Uterus (tissue), 2 donors: ENCODE measurements at regions not wholly inside any gene's neighbourhood (a gene's known extent, or its start where the extent isn't known, plus 50 kb on each side); places are given as distances from the start of the nearest gene placed in this dataset.

ENCODE experiments used
- CTCF ChIP-seq, 4 experiments: fragments of 200-600 bp in 2 of 4; fragments of 450-650 bp in 2 of 4; sonication (generic) in 2 of 4; IDR thresholded peaks; one replicate each; pipeline ENCODE4 v1.5.1; 2016 to 2019; ENCODE audit warnings: antibody characterized with exemption in 4 of 4, mild to moderate bottlenecking in 2 of 4, moderate library complexity in 1 of 4
- POLR2A ChIP-seq, 2 donors: fragments of 450-650 bp; IDR thresholded peaks; one replicate each; pipeline ENCODE4 v1.6.1; 2016; ENCODE audit warnings: antibody characterized with exemption in 2 of 2, mild to moderate bottlenecking in 1 of 2, moderate library complexity in 1 of 2

DNA sequence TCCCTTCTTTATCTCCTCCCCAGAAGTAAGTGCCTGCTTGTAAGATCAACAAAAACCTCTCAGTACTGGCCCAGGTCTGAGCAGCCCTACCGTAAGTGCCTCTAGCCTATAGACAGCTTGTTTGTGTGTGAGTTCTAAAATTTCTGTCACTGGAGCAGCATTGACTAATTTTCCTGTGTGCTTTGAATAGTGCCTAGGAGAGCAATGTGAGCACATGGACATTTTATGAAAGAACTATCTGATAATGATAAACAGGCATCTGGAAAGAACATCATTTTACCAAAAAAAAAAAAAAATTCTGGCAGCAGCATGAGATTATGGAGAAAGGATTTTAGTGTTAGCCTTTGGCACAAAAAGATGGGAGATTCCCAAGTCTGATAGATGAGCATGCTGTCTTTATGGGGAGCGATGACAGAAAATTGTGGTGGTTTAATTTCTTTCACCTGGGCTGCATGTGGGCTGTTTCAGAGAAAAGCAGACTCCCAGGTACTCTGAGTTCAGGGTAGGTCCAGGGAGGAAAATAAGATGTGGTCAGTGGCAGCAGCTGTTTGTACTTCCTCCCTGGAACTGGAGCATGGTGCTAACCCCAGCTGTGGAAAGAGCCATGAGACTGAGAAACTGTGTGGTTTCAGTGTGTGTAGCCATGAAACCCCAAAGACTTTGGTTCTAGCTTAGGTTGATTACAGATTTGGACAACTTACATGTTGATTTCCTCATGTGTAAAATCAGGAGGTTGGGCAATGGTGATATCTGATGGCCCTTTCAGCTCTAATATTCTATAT, 419.9 kb downstream of the NTRK2 start:
- TF ChIP-seq POLR2A (IDR thresholded peaks at IDR 0.05): no peak
- no peak for TF ChIP-seq CTCF (IDR thresholded peaks at IDR 0.05)
